Lung (tissue), 11 donors: ENCODE measurements at regions not wholly inside any gene's neighbourhood (a gene's known extent, or its start where the extent isn't known, plus 50 kb on each side); places are given as distances from the start of the nearest gene placed in this dataset.

Source experiments
- ATAC-seq: fragments of 200-7000 bp; cut with Tn5 transposase; one replicate; pipeline ENCODE4 v1.9.1; 2020; ENCODE audit warnings: moderate number of reproducible peaks; ENCODE audit not compliant: insufficient read depth, low FRiP score
- DNase-seq, 3 donors: peaks; one replicate each; pipeline ENCODE4 v3.0.0-alpha.2; 2013 to 2017
- H3K27ac ChIP-seq, 2 donors: one replicate each; pipeline ENCODE4 v1.5.1; 2013; ENCODE audit warnings: mild to moderate bottlenecking in 2 of 2, moderate library complexity in 2 of 2, control low read depth in 1 of 2, inconsistent platforms in 1 of 2, low read depth in 1 of 2, low read length in 1 of 2
- H3K27me3 ChIP-seq, 3 donors: one replicate each; pipeline ENCODE4 v1.5.1; 2013; ENCODE audit warnings: low read length in 2 of 3; ENCODE audit not compliant: control insufficient read depth in 3 of 3, insufficient read depth in 3 of 3
- H3K36me3 ChIP-seq, 4 donors: one replicate each; pipeline ENCODE4 v1.5.1; 2013; ENCODE audit warnings: low read length in 4 of 4, mild to moderate bottlenecking in 1 of 4, moderate library complexity in 1 of 4; ENCODE audit not compliant: control insufficient read depth in 4 of 4, insufficient read depth in 4 of 4
- H3K4me1 ChIP-seq, 5 donors: one replicate each; pipeline ENCODE4 v1.5.1; 2013; ENCODE audit warnings: low read length in 5 of 5, mild to moderate bottlenecking in 2 of 5, moderate library complexity in 1 of 5; ENCODE audit not compliant: control insufficient read depth in 5 of 5, insufficient read depth in 5 of 5
- H3K4me3 ChIP-seq: one replicate; pipeline ENCODE4 v1.5.1; 2013; ENCODE audit warnings: mild to moderate bottlenecking, control low read depth, moderate library complexity
- H3K9ac ChIP-seq, 2 donors: one replicate each; pipeline ENCODE4 v1.5.1; 2013; ENCODE audit warnings: low read length in 2 of 2, control low read depth in 1 of 2; ENCODE audit not compliant: insufficient read depth in 1 of 2
- H3K9me3 ChIP-seq, 4 donors: one replicate each; pipeline ENCODE4 v1.5.1; 2013; ENCODE audit warnings: low read length in 3 of 4, mild to moderate bottlenecking in 1 of 4, moderate library complexity in 1 of 4; ENCODE audit not compliant: control insufficient read depth in 4 of 4, insufficient read depth in 3 of 4
- WGBS, 2 donors: extraction: QIAGEN DNeasy Blood & Tissue Kit; methylation state at CpG; one replicate each; pipeline ENCODE4 v1.1.7; 2013; 5-methylcytosine and 5-hydroxymethylcytosine counted together
- TF ChIP-seq, protein P1 (sequence below): IDR thresholded peaks from 2 replicates; pipeline ENCODE4 v1.5.1; 2012; ENCODE audit warnings: mild to moderate bottlenecking; ENCODE audit errors: control extremely low read depth, extremely low read depth
- donor health status: control.
- donor health status: control.
- donor health status: Bipolar disorder and iron deficiency.
- donor health status: healthy.
- donor health status: DM: yes; HTN: yes; CAD: no.

DNA sequence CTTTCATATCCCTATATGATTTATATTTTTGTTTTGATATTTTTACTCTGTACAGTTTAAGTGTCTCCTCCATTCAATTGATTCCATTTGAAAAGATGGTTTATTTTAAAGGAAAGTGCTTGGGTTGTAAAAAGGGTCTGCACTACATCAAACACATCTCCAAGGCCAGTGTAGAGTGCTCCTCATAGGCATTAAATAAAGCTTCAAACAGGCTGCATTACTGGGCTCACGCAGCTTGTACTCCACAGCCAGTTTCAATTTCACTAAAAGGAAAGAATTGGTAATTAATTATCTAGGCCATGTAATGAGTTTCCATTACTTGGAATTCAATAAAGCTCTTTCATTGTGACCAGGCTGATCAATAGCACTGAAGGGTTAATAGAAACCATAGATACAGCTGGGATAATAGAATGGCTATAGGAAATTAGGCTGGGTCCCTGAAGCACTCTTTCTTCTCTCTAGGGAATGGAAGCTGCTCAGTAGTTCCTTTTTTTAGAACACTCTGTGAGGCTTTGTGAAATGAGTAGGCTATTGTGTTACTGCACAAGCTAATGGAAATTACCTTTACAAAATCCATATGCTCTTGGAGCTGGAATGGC is 442.2 kb downstream of the RNF144B start:
- Histone ChIP-seq H3K27me3 (no peaks in the 10 kb centered on the region), H3K4me1 (no peaks in the 10 kb centered on the region), H3K4me3 (no peak overlapping the region), H3K36me3 (no peaks in the 10 kb centered on the region), H3K9me3 (peaks cover 0 to 6% (median 0%) of the 10 kb centered on the region in 4 donors), H3K9ac (no peak overlapping the region), H3K27ac (no peak overlapping the region)
- WGBS, 2 donors, result 78 to 83% methylated on average over 1 of the region's 1 CpG
- no peak for ATAC-seq
- DNase-seq, result no peak
- TF ChIP-seq, protein P1, sequence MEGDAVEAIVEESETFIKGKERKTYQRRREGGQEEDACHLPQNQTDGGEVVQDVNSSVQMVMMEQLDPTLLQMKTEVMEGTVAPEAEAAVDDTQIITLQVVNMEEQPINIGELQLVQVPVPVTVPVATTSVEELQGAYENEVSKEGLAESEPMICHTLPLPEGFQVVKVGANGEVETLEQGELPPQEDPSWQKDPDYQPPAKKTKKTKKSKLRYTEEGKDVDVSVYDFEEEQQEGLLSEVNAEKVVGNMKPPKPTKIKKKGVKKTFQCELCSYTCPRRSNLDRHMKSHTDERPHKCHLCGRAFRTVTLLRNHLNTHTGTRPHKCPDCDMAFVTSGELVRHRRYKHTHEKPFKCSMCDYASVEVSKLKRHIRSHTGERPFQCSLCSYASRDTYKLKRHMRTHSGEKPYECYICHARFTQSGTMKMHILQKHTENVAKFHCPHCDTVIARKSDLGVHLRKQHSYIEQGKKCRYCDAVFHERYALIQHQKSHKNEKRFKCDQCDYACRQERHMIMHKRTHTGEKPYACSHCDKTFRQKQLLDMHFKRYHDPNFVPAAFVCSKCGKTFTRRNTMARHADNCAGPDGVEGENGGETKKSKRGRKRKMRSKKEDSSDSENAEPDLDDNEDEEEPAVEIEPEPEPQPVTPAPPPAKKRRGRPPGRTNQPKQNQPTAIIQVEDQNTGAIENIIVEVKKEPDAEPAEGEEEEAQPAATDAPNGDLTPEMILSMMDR, result no peak

DNA sequence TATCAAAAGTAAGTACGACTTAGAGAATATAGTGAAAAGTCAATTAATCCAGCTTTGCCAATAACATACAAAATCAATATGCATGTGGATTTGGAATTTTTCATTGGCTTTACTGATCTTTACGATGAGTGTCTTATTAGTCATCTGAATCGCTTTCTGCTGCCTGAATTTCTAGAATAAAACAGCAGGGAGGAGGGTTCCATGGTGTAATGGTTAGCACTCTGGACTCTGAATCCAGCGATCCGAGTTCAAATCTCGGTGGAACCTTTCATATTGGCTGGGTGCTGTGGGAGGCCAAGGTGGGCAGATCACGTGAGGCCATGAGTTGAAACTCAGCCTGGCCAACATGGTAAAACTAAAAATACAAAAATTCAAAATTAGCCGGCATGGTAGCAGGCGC is 448.8 kb downstream of the RNF144B start:
- Histone ChIP-seq H3K9ac (no peak overlapping the region), H3K27ac (no peak overlapping the region), H3K4me3 (no peak overlapping the region), H3K9me3 (no peaks in the 10 kb centered on the region), H3K36me3 (no peaks in the 10 kb centered on the region), H3K4me1 (no peaks in the 10 kb centered on the region), H3K27me3 (no peaks in the 10 kb centered on the region)
- TF ChIP-seq, protein P1, result no peak
- WGBS, 2 donors, result 94 to 95% methylated on average over 9 of the region's 9 CpGs
- ATAC-seq, result no peak
- no peak for DNase-seq

DNA sequence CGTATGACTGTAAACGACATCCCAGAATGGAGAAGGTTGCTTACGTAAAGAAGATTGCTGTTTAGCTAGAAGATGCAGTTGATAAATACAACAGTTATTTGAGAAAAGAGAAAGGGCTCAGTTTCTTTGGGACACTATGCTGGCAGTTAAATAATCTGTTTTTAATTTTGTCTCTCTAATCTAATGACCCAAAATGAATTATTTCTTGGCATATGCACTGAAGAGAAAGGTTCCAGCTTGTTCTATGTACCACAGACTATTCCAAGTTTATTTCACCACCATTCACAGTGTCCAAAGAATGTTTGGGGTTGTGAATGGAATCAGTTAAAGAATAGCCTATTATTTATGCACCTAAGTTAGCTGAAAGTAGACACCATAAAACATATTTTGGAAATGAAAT is 449.9 kb downstream of the RNF144B start:
- ATAC-seq, result no peak
- WGBS, 2 donors, result 57 to 80% methylated on average over 3 of the region's 3 CpGs
- Histone ChIP-seq H3K36me3 (no peaks in the 10 kb centered on the region), H3K4me3 (no peak overlapping the region), H3K9me3 (no peaks in the 10 kb centered on the region), H3K4me1 (no peaks in the 10 kb centered on the region), H3K27ac (no peak overlapping the region), H3K27me3 (no peaks in the 10 kb centered on the region), H3K9ac (no peak overlapping the region)
- TF ChIP-seq, protein P1, result no peak
- DNase-seq, result no peak

DNA sequence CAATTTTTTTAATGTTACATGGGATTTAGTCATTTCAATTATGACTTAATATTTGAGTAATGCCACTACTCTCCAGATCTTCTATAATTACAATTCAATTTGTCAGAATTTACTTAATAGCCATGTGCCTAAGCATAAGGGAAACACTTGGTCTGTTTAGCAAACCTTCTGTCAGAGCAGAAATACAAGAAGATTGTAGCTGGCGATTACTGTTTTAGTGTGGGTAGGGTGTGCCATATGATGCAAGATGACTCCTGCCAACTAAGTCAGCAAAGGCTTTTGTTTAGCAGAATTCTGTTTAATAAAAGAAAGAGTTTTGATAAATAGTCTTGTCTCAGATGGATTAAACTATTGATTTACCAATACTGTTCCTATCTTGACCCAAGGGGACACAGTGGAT is 455.4 kb downstream of the RNF144B start:
- Histone ChIP-seq H3K9me3 (no peaks in the 10 kb centered on the region), H3K36me3 (no peaks in the 10 kb centered on the region), H3K27me3 (no peaks in the 10 kb centered on the region), H3K27ac (no peak overlapping the region), H3K4me1 (no peaks in the 10 kb centered on the region), H3K4me3 (no peak overlapping the region), H3K9ac (no peak overlapping the region)
- WGBS, 2 donors, result 86 to 95% methylated on average over 1 of the region's 1 CpG
- ATAC-seq (no peak), DNase-seq (no peak)
- TF ChIP-seq, protein P1, result no peak
